ENCODE measurements at regions not wholly inside any gene's neighbourhood (a gene's known extent, or its start where the extent isn't known, plus 50 kb on each side); places are given as distances from the start of the nearest gene placed in this dataset.

GRCh38 chr10:100655760-100656421 is 89.5 kb upstream of the PAX2 start:
- no peak for TF ChIP-seq FOXM1 (IDR thresholded peaks at IDR 0.05; ENCODE audit: borderline replicate concordance, low read depth)
- TF ChIP-seq MAX (IDR thresholded peaks at IDR 0.05), result no peak
- no peak for TF ChIP-seq TAF1 (IDR thresholded peaks at IDR 0.05; ENCODE audit: low read depth)
- no peak for TF ChIP-seq CREB1 (IDR thresholded peaks at IDR 0.05; ENCODE audit: low read depth)
- no peak for TF ChIP-seq EP300 (IDR thresholded peaks at IDR 0.05; ENCODE audit: borderline replicate concordance)
- no peak for TF ChIP-seq YY1 (IDR thresholded peaks at IDR 0.05; ENCODE audit: low read depth)
- TF ChIP-seq EGR1 (IDR thresholded peaks at IDR 0.05), result no peak
- TF ChIP-seq NFIC (IDR thresholded peaks at IDR 0.05), result no peak
- TF ChIP-seq REST (IDR thresholded peaks at IDR 0.05; ENCODE audit: low read depth), result no peak
- TF ChIP-seq, protein P1, sequence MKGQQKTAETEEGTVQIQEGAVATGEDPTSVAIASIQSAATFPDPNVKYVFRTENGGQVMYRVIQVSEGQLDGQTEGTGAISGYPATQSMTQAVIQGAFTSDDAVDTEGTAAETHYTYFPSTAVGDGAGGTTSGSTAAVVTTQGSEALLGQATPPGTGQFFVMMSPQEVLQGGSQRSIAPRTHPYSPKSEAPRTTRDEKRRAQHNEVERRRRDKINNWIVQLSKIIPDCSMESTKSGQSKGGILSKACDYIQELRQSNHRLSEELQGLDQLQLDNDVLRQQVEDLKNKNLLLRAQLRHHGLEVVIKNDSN (IDR thresholded peaks at IDR 0.05), result no peak
- no peak for TF ChIP-seq RAD21 (IDR thresholded peaks at IDR 0.05; ENCODE audit: low read depth)
- no peak for TF ChIP-seq CEBPB (IDR thresholded peaks at IDR 0.05)

Data from Ishikawa (cell line).